OCI-LY1 (cell line): ENCODE measurements at regions not wholly inside any gene's neighbourhood (a gene's known extent, or its start where the extent isn't known, plus 50 kb on each side); places are given as distances from the start of the nearest gene placed in this dataset.

Experiments
- EZH2 ChIP-seq: fragments of 200-600 bp; sonication (generic), shearing (Covaris generic); IDR thresholded peaks from 2 replicates; pipeline ENCODE4 v1.8.0; 2017; ENCODE audit warnings: borderline replicate concordance, mixed run types, mild to moderate bottlenecking, antibody characterized with exemption, low read length, moderate library complexity, mixed read lengths
- TF ChIP-seq, protein P1 (sequence below): fragments of 200-600 bp; sonication (generic), shearing (Covaris generic); IDR thresholded peaks from 2 replicates; pipeline ENCODE4 v1.5.1; 2017; ENCODE audit warnings: mild to moderate bottlenecking, antibody characterized with exemption, low read length, moderate library complexity, mixed read lengths

DNA sequence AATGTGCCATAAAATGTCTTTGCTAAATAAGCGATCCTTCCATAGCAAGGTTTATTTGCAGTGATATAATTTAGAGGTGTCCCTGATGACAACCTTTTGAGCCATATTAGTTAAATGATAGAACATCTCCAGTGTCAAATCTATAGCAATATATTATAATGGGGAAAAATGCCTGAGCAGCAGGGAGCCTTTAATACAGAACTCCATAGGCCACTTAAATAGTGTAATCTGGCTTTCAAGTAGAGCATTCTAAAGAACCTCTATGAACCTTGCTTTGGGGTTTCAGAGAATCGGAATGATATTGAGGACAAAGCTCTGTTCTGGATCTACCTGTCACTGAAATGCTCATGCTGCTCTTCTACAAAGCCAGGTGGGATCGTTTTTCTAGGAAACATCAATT lies 96.7 kb upstream of the MEF2C start:
- TF ChIP-seq, protein P1, sequence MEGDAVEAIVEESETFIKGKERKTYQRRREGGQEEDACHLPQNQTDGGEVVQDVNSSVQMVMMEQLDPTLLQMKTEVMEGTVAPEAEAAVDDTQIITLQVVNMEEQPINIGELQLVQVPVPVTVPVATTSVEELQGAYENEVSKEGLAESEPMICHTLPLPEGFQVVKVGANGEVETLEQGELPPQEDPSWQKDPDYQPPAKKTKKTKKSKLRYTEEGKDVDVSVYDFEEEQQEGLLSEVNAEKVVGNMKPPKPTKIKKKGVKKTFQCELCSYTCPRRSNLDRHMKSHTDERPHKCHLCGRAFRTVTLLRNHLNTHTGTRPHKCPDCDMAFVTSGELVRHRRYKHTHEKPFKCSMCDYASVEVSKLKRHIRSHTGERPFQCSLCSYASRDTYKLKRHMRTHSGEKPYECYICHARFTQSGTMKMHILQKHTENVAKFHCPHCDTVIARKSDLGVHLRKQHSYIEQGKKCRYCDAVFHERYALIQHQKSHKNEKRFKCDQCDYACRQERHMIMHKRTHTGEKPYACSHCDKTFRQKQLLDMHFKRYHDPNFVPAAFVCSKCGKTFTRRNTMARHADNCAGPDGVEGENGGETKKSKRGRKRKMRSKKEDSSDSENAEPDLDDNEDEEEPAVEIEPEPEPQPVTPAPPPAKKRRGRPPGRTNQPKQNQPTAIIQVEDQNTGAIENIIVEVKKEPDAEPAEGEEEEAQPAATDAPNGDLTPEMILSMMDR, result no peak
- TF ChIP-seq EZH2, result no peak
